ENCODE measurements at regions not wholly inside any gene's neighbourhood (a gene's known extent, or its start where the extent isn't known, plus 50 kb on each side); places are given as distances from the start of the nearest gene placed in this dataset.

GRCh38 chr12:114588061-114588460 lies 95.9 kb downstream of the TBX3 start:
- no peak overlapping the region for H2BK20ac ChIP-seq (ENCODE audit: low read length)
- H3K4me1 ChIP-seq (replicated peaks in 1 of 4; ENCODE audit: control insufficient read depth in 3 of 4, insufficient read depth in 4 of 4, low read length in 3 of 4): no peaks in the 10 kb centered on the region
- no peak overlapping the region for H2AFZ ChIP-seq (ENCODE audit: low read length)
- H4K5ac ChIP-seq (ENCODE audit: insufficient read length, low read depth, low read length): no peak overlapping the region
- ChIA-PET POLR2A (ENCODE audit: partially characterized antibody) (no interaction called here), CTCF (ENCODE audit: partially characterized antibody) (no interaction called here)
- peaks cover 15 to 21% of the 10 kb centered on the region in 2 experiments for H3K9me3 ChIP-seq (ENCODE audit: insufficient read depth in 2 of 2, low read depth in 1 of 2, low read length in 1 of 2)
- FAIRE-seq: no peak
- H3K23ac ChIP-seq (ENCODE audit: insufficient read length): no peak overlapping the region
- no peak overlapping the region for H2BK5ac ChIP-seq (ENCODE audit: low read depth, low read length)
- H3K4ac ChIP-seq (replicated peaks; ENCODE audit: insufficient read length, low read depth, low read length): no peak overlapping the region
- no peaks in the 10 kb centered on the region for H3K79me2 ChIP-seq (ENCODE audit: control insufficient read depth in 1 of 2, insufficient read depth in 2 of 2, low read length in 2 of 2)
- no peak for DNase-seq (ENCODE audit: low read depth in 1 of 2, low spot score in 2 of 2)
- H3K23me2 ChIP-seq (ENCODE audit: low read depth, low read length): no peaks in the 10 kb centered on the region
- no peak overlapping the region for H3K14ac ChIP-seq (ENCODE audit: insufficient read length)
- H3K18ac ChIP-seq (ENCODE audit: extremely low read depth, low read length): no peak overlapping the region
- TF ChIP-seq SIRT6 (IDR thresholded peaks at IDR 0.05; ENCODE audit: low read length) (no peak), BRCA1 (IDR thresholded peaks at IDR 0.05; ENCODE audit: low read depth, low read length) (no peak), EGR1 (IDR thresholded peaks at IDR 0.05; ENCODE audit: borderline replicate concordance, low read depth, low read length) (no peak), MAFK (IDR thresholded peaks at IDR 0.05; ENCODE audit: low read depth, low read length) (no peak), TAF7 (optimal IDR thresholded peaks at IDR 0.05; ENCODE audit: borderline replicate concordance, low read depth, low read length) (no peak), TEAD4 (IDR thresholded peaks at IDR 0.05; ENCODE audit: low read depth, low read length) (no peak), KDM5A (IDR thresholded peaks at IDR 0.05; ENCODE audit: low read length) (no peak), BCL11A (IDR thresholded peaks at IDR 0.05; ENCODE audit: low read depth in 2 of 2, low read length in 2 of 2) (no peak), CBX5 (IDR thresholded peaks at IDR 0.05; ENCODE audit: low read depth, low read length) (no peak), EZH2 (IDR thresholded peaks at IDR 0.05; ENCODE audit: low read depth, low read length, severe bottlenecking) (no peak), SP4 (IDR thresholded peaks at IDR 0.05; ENCODE audit: low read length) (no peak), KDM1A (IDR thresholded peaks at IDR 0.05; ENCODE audit: borderline replicate concordance, low read length) (no peak), POU5F1 (IDR thresholded peaks at IDR 0.05; ENCODE audit: low read depth, low read length) (no peak), SP2 (IDR thresholded peaks at IDR 0.05; ENCODE audit: low read length) (no peak)
- 85% methylated on average over 7 of the region's 7 CpGs; no CpG with 5 or more reads in 1 of the 2 experiments for WGBS, 2 experiments (ENCODE audit: extremely low coverage in 1 of 2, insufficient coverage in 1 of 2, insufficient read length in 1 of 2, insufficient replicate concordance in 2 of 2, low coverage in 1 of 2, low lambda C conversion rate in 2 of 2, missing lambda C conversion rate in 1 of 2)
- H2BK120ac ChIP-seq (replicated peaks; ENCODE audit: low read depth, low read length): no peak overlapping the region
- H3K9ac ChIP-seq (replicated peaks in 1 of 4; ENCODE audit: extremely low read depth in 1 of 4, low read depth in 3 of 4, low read length in 3 of 4): no peak overlapping the region
- no peaks in the 10 kb centered on the region for H3K36me3 ChIP-seq (ENCODE audit: control insufficient read depth in 2 of 4, insufficient read depth in 4 of 4, low read length in 3 of 4)
- H4K91ac ChIP-seq (replicated peaks; ENCODE audit: insufficient read length, low read length): no peak overlapping the region
- H3K27ac ChIP-seq (ENCODE audit: low read depth, low read length): no peak overlapping the region
- H3K79me1 ChIP-seq (ENCODE audit: low read depth, low read length): no peaks in the 10 kb centered on the region
- H2BK12ac ChIP-seq (ENCODE audit: low read depth, low read length): no peak overlapping the region
- no peak overlapping the region for H3K56ac ChIP-seq (replicated peaks; ENCODE audit: insufficient read length, low read depth, low read length)
- no peak overlapping the region for H2AK5ac ChIP-seq (ENCODE audit: low read depth, low read length)
- H4K8ac ChIP-seq (ENCODE audit: extremely low read depth, insufficient read depth, low read length): no peak overlapping the region
- no peak overlapping the region for H2BK15ac ChIP-seq (ENCODE audit: low read length)
- no peaks in the 10 kb centered on the region for H3K27me3 ChIP-seq (replicated peaks in 1 of 4; ENCODE audit: control insufficient read depth in 3 of 4, extremely low read depth in 1 of 4, insufficient read depth in 3 of 4, low read length in 3 of 4)
- no peaks in the 10 kb centered on the region for H4K20me1 ChIP-seq (replicated peaks in 1 of 2; ENCODE audit: control insufficient read depth in 1 of 2, insufficient read depth in 2 of 2, low read length in 2 of 2)
- no peak overlapping the region for H3K4me3 ChIP-seq (ENCODE audit: extremely low read depth in 1 of 4, insufficient read depth in 2 of 4, low read depth in 3 of 4, low read length in 4 of 4)
- no peak overlapping the region for H3K4me2 ChIP-seq (ENCODE audit: insufficient read depth in 1 of 2, low read depth in 2 of 2, low read length in 2 of 2)
